ENCODE measurements at regions not wholly inside any gene's neighbourhood (a gene's known extent, or its start where the extent isn't known, plus 50 kb on each side); places are given as distances from the start of the nearest gene placed in this dataset.
"Not testable (repeated sequence)": the region's sequence is repeated elsewhere in the genome, so short reads cannot be mapped to it uniquely, and the experiment has no call there.

DNA sequence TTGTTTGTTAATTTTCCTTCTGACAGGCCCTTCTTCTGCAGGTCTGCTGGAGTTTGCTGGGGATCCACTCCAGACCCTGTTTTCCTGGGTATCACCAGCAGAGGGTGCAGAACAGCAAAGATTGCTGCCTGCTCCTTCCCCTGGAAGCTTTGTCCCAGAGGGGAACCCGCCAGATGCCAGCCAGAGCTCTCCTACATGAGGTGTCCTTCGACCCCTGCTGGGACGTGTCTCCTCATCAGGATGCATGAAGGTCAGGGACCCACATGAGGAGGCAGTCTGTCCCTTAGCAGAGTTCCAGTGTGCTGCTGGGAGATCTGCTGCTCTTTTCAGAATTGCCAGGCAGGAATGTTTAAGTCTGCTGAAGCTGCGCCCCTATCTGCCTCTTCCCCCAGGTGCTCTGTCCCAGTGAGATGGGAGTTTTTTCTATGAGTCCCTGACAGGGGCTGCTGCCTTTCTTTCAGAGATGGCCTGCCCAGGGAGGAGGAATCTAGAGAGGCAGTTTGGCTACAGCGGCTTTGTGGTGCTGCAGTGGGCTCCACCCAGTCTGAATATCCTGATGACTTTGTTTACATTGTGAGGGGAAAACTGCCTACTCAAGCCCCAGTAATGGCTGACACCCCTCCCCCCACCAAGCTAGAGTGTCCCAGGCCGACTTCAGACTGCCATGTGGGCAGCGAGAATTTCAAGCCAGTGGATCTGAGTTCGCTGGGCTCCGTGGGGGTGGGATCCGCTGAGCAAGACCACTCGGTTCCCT, 772.0 kb upstream of the FAM174A start:
- Histone ChIP-seq H3K4me3 (ENCODE audit: low read length) (no peak overlapping the region), H3K27ac (ENCODE audit: low read length) (no peak overlapping the region), H3K27me3 (ENCODE audit: control insufficient read depth, insufficient read depth, low read length) (no peaks in the 10 kb centered on the region), H3K4me1 (ENCODE audit: control insufficient read depth, insufficient read depth, low read length) (no peaks in the 10 kb centered on the region), H3K9me3 (ENCODE audit: control insufficient read depth, insufficient read depth, low read length) (peaks cover 5% of the 10 kb centered on the region), H3K36me3 (ENCODE audit: control insufficient read depth, insufficient read depth, low read length) (no peaks in the 10 kb centered on the region)
- Mint-ChIP-seq H3K36me3 (peaks cover 12% of the 10 kb centered on the region), H3K27ac (no peak overlapping the region), H3K4me3 (no peak overlapping the region), H3K27me3 (ENCODE audit: low read depth in 2 of 2) (no peaks in the 10 kb centered on the region), H3K4me1 (no peaks in the 10 kb centered on the region), H3K9me3 (peaks cover 21 to 23% of the 10 kb centered on the region in 2 donors)
- 87% methylated on average over 11 of the region's 11 CpGs for whole genome bisulfite sequencing (ENCODE audit: insufficient coverage)
- TF ChIP-seq, protein P1, sequence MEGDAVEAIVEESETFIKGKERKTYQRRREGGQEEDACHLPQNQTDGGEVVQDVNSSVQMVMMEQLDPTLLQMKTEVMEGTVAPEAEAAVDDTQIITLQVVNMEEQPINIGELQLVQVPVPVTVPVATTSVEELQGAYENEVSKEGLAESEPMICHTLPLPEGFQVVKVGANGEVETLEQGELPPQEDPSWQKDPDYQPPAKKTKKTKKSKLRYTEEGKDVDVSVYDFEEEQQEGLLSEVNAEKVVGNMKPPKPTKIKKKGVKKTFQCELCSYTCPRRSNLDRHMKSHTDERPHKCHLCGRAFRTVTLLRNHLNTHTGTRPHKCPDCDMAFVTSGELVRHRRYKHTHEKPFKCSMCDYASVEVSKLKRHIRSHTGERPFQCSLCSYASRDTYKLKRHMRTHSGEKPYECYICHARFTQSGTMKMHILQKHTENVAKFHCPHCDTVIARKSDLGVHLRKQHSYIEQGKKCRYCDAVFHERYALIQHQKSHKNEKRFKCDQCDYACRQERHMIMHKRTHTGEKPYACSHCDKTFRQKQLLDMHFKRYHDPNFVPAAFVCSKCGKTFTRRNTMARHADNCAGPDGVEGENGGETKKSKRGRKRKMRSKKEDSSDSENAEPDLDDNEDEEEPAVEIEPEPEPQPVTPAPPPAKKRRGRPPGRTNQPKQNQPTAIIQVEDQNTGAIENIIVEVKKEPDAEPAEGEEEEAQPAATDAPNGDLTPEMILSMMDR (IDR thresholded peaks at IDR 0.05), result no peak
- intact Hi-C loops (cut with micrococcal nuclease), result no loop called here
- no peak for DNase-seq
- ATAC-seq, result no peak

DNA sequence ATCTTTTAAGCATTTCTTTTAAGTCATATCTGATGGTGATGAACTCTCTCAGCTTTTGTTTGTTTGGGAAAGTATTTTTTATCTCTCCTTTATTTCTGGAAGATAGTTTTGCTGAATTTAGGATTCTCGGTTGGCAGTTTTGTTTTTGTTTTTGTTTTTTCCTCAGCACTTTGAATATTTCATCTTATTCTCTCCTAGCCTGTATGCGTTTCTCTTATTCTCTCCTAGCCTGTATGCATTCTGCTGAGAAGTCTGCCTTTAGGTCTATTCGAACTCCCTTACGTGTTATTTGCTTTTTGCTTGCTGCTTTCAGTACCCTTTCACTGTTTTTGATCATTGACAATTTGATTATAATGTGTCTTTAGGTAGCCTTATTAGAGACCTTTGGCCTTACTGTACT, 787.8 kb upstream of the FAM174A start:
- ATAC-seq (no peak), DNase-seq (no peak)
- H3K36me3 ChIP-seq (ENCODE audit: control insufficient read depth, insufficient read depth, low read length), result no peaks in the 10 kb centered on the region
- 85% methylated on average over 3 of the region's 4 CpGs for WGBS (ENCODE audit: insufficient coverage)
- H3K27me3 ChIP-seq (ENCODE audit: control insufficient read depth, insufficient read depth, low read length), result no peaks in the 10 kb centered on the region
- no peak overlapping the region for H3K4me3 ChIP-seq (ENCODE audit: low read length)
- TF ChIP-seq, protein P1 (IDR thresholded peaks at IDR 0.05), result no peak
- H3K4me3 Mint-ChIP-seq, result no peak overlapping the region
- no peaks in the 10 kb centered on the region for H3K27me3 Mint-ChIP-seq (ENCODE audit: low read depth in 2 of 2)
- no peak overlapping the region for H3K27ac ChIP-seq (ENCODE audit: low read length)
- peaks cover 3% of the 10 kb centered on the region for H3K9me3 ChIP-seq (ENCODE audit: control insufficient read depth, insufficient read depth, low read length)
- H3K9me3 Mint-ChIP-seq, result peaks cover 9 to 24% of the 10 kb centered on the region in 2 donors
- intact Hi-C loops (cut with micrococcal nuclease), result no loop called here
- H3K4me1 ChIP-seq (ENCODE audit: control insufficient read depth, insufficient read depth, low read length), result no peaks in the 10 kb centered on the region
- no peaks in the 10 kb centered on the region for H3K4me1 Mint-ChIP-seq
- peaks cover 6% of the 10 kb centered on the region for H3K36me3 Mint-ChIP-seq
- H3K27ac Mint-ChIP-seq, result no peak overlapping the region

DNA sequence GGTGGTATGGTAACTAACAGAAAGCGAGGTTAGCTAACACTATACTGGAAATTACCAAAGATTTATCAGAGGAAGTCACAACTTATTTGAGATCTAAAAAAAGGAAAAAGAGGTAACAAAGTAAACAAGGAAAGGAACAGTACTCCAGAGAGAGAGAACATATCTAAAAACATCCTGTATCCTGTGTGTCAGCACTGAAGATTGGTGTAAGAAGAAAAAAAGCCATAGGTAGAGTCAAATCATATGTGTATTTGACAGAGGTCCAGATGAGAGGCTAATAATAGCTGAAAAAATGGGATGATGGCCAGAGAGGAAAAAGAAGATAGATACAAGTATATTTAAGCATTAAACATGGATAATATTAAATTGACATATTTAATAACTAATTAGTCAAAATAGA, 802.0 kb upstream of the FAM174A start:
- H3K9me3 ChIP-seq (ENCODE audit: control insufficient read depth, insufficient read depth, low read length); H3K9me3 Mint-ChIP-seq; H3K4me1 Mint-ChIP-seq; H3K27ac ChIP-seq (ENCODE audit: low read length); H3K36me3 Mint-ChIP-seq; DNase-seq; H3K4me3 Mint-ChIP-seq; H3K36me3 ChIP-seq (ENCODE audit: control insufficient read depth, insufficient read depth, low read length); H3K4me3 ChIP-seq (ENCODE audit: low read length); H3K4me1 ChIP-seq (ENCODE audit: control insufficient read depth, insufficient read depth, low read length); intact Hi-C loops (cut with micrococcal nuclease); H3K27me3 Mint-ChIP-seq (ENCODE audit: low read depth in 2 of 2); H3K27ac Mint-ChIP-seq; H3K27me3 ChIP-seq (ENCODE audit: control insufficient read depth, insufficient read depth, low read length); ATAC-seq: not testable (repeated sequence)
- WGBS (ENCODE audit: insufficient coverage), result no CpG with 5 or more reads among the region's 1 CpG

DNA sequence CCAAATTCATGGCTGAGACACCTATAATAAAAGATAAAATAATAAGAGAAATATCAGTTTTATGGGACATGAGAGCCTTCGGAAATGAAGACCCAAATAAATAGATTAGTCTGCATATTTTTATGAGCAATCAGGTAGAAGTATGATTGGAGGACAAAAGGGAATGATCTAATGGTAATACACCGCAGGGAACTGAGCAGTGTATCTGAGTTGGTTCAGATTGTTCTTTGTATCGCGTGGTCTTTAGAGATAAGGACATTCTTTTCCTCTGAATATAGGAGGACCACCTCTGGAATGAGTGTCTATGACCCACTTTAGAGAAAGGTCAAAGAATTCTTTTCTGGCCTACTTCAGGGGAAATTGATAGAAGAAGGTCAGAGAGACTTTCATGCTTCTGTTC, 801.8 kb upstream of the CHD1 start:
- H3K9me3 Mint-ChIP-seq; H3K27ac ChIP-seq (ENCODE audit: low read length); H3K4me1 ChIP-seq (ENCODE audit: control insufficient read depth, insufficient read depth, low read length); H3K27me3 Mint-ChIP-seq (ENCODE audit: low read depth in 2 of 2); H3K36me3 Mint-ChIP-seq; H3K4me3 ChIP-seq (ENCODE audit: low read length); H3K9me3 ChIP-seq (ENCODE audit: control insufficient read depth, insufficient read depth, low read length); DNase-seq; H3K36me3 ChIP-seq (ENCODE audit: control insufficient read depth, insufficient read depth, low read length); H3K27ac Mint-ChIP-seq; ATAC-seq; H3K4me3 Mint-ChIP-seq; H3K27me3 ChIP-seq (ENCODE audit: control insufficient read depth, insufficient read depth, low read length); H3K4me1 Mint-ChIP-seq; intact Hi-C loops (cut with micrococcal nuclease): not testable (repeated sequence)
- WGBS (ENCODE audit: insufficient coverage), result no CpG with 5 or more reads among the region's 4 CpGs
